Activated naive CD4-positive, alpha-beta T cell treated with anti-CD3 and anti-CD28 coated beads, Interleukin-2, amount 10 ng/mL, durations not matched to agents 7 days and 5 days (primary cell): ENCODE measurements at regions not wholly inside any gene's neighbourhood (a gene's known extent, or its start where the extent isn't known, plus 50 kb on each side); places are given as distances from the start of the nearest gene placed in this dataset.

ENCODE experiments used
- CTCF ChIA-PET: fragments of 350-600 bp; sonication (Branson Sonifier 250); formaldehyde crosslinking; loops from one replicate; lab custom pipeline; 2021; ENCODE audit warnings: antibody characterized with exemption; lab: Charles Lee
- DNase-seq: peaks from one replicate; pipeline ENCODE4 v3.0.0-alpha.2; 2020
- H3K27ac Mint-ChIP-seq: one replicate; pipeline ENCODE4 v1.8.0; 2021; ENCODE audit warnings: mild to moderate bottlenecking, moderate library complexity, mixed read lengths
- H3K27me3 Mint-ChIP-seq: one replicate; pipeline ENCODE4 v1.8.0; 2021; ENCODE audit warnings: mild to moderate bottlenecking, mixed read lengths
- H3K36me3 Mint-ChIP-seq: one replicate; pipeline ENCODE4 v1.8.0; 2021; ENCODE audit warnings: mixed read lengths
- H3K4me1 Mint-ChIP-seq: one replicate; pipeline ENCODE4 v1.8.0; 2021; ENCODE audit warnings: mixed read lengths
- H3K4me3 Mint-ChIP-seq: one replicate; pipeline ENCODE4 v1.8.0; 2021; ENCODE audit warnings: mild to moderate bottlenecking, moderate library complexity, mixed read lengths
- H3K9me3 Mint-ChIP-seq: one replicate; pipeline ENCODE4 v1.8.0; 2021; ENCODE audit warnings: mixed read lengths

DNA sequence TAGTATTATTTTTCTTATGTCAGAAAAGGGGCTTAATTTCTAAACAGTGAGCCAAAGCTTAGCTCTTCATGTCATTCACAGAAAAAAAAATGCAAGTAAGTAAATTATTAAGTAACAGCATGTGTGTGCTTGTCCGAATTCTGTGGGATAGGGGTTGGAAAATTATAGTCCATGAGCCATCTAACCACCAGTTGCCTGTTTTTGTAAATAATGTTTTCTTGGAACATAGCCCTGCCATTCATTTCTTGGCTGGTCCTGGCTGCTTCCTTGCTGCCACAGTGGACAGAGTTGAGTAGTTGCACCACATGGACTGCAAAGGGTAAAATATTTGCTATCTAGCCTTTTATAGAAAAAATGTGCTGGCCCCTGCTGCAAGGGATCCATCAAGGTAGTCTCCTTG, 513.7 kb upstream of the WWC1 start:
- H3K27ac Mint-ChIP-seq = no peak overlapping the region
- CTCF ChIA-PET = no interaction called here
- no peak for DNase-seq
- H3K27me3 Mint-ChIP-seq = no peaks in the 10 kb centered on the region
- H3K9me3 Mint-ChIP-seq = no peaks in the 10 kb centered on the region
- H3K36me3 Mint-ChIP-seq = no peaks in the 10 kb centered on the region
- no peaks in the 10 kb centered on the region for H3K4me1 Mint-ChIP-seq
- no peak overlapping the region for H3K4me3 Mint-ChIP-seq

DNA sequence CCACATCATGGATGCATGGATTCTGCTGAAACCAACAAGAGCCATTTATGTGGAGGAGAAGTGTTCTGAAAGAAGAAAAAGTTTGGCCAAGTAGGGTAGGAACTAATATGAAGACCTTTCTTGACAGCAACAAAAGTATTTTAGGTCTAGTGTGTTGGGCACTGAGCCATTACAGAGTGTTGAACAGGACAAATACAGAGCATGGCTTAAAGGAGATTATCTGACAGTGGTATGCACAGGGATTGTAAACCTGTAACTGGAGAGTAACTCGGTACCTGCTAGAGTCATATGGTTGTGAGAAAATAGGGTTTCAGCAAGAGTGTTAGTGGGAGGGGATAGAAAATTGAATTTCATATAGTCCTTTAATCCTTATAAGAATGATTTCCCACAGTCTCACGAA, 513.2 kb upstream of the WWC1 start:
- Mint-ChIP-seq H3K4me1 (no peaks in the 10 kb centered on the region), H3K4me3 (no peak overlapping the region), H3K36me3 (no peaks in the 10 kb centered on the region), H3K27ac (no peak overlapping the region), H3K9me3 (no peaks in the 10 kb centered on the region), H3K27me3 (no peaks in the 10 kb centered on the region)
- CTCF ChIA-PET = no interaction called here
- no peak for DNase-seq

DNA sequence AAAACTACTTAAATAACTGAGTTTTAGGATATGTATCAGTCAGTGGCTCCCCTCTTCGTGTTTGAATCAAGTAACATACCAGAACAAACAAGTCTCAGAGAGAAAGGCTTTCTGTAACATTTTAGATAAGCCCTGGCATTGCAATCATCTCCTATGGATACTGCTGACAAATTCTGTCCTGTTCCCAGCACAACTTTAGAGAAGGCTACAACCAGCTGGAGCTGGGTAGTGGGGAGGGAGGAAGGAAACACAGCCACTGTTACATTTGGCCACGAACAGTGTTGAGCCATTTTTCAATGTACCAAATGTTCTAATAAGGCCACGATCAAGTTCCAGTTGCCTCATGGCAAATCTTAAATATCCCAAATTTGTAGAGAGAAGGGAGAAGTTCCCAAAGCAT, 511.8 kb upstream of the WWC1 start:
- Mint-ChIP-seq H3K4me1 (no peaks in the 10 kb centered on the region), H3K27me3 (no peaks in the 10 kb centered on the region), H3K27ac (no peak overlapping the region), H3K9me3 (no peaks in the 10 kb centered on the region), H3K4me3 (no peak overlapping the region), H3K36me3 (no peaks in the 10 kb centered on the region)
- DNase-seq = no peak
- CTCF ChIA-PET = no interaction called here

DNA sequence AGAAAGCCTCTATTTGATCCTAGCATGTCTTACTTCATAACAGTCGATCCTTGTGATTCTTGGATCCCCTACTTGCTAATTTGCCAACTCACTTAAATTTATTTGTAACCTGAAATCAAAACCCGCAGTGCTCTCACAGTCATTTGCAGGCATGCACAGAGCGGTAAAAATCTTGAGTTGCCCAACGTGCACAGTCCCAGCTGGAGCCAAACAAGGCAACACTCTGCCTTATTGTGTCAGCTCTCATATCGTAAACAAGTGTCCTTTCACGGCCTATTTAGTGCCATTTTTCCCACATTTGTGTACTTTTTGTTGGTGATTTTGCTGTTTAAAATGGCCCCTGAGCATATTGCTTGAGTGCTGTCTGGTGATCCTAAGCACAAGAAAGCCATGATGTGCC, 511.3 kb upstream of the WWC1 start:
- Mint-ChIP-seq H3K27me3 (no peaks in the 10 kb centered on the region), H3K4me1 (no peaks in the 10 kb centered on the region), H3K36me3 (no peaks in the 10 kb centered on the region), H3K4me3 (no peak overlapping the region), H3K27ac (no peak overlapping the region), H3K9me3 (no peaks in the 10 kb centered on the region)
- CTCF ChIA-PET = no interaction called here
- DNase-seq = no peak

DNA sequence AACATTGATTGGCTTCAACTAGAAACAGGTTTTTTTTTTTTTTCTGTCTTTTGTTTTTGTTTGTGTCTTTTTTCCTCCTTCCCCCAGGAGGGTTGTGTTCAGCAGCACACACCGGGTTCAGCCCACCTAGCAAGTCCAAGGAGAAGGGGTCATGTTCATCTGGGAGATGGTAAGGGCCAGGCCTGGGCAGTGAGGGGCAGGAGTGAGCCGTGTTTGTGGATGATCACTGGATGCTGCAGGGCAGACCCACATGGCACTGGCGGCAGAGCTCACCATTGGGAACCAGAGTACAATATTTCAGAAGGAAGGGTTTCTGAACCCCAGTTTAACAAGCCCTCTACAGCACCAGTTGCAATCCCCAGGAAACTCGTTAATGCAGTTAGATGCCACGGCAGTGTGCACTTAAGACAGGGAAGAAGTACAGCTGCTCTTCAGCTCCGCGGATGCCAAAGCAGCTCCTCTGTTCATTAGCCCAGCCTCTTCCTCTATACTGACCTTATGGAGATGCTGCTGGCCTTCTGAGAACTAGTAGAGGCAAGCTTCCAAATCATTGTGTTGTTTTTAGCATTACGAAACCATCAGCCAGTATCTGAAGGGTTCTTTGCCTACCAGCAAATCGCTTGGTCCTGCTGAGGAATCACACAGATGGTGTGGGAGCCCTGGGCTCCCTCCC, 508.2 kb upstream of the WWC1 start:
- Mint-ChIP-seq H3K4me1 (no peaks in the 10 kb centered on the region), H3K36me3 (no peaks in the 10 kb centered on the region), H3K27ac (no peak overlapping the region), H3K9me3 (no peaks in the 10 kb centered on the region), H3K4me3 (no peak overlapping the region), H3K27me3 (no peaks in the 10 kb centered on the region)
- CTCF ChIA-PET = interaction anchor here (1.0 kb wide), 1 partner anchor 16 kb away, joined by 3 read pairs; no protein-coding TSS in a partner anchor
- no peak for DNase-seq

DNA sequence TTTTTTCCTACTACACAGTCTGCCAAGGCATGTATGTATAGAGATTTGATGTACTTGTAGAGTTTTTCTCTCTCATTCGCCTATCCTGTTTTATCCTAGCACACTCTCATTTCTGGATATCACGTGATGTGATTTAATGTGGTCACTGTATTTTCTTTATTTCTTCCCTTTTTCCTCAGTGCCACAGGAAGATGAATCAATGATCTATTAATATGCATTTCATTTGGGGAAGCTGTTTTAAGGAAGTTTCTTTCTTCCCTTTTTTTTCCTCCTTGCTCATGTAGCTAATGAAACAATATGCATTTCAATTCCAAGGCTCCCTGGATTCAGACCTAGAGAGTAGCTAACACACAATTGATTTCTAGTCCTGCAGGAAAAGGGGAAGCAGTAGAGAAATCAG, 506.3 kb upstream of the WWC1 start:
- H3K9me3 Mint-ChIP-seq = no peaks in the 10 kb centered on the region
- no peaks in the 10 kb centered on the region for H3K36me3 Mint-ChIP-seq
- no peak overlapping the region for H3K4me3 Mint-ChIP-seq
- no peak overlapping the region for H3K27ac Mint-ChIP-seq
- DNase-seq = no peak
- H3K4me1 Mint-ChIP-seq = no peaks in the 10 kb centered on the region
- CTCF ChIA-PET = no interaction called here
- no peaks in the 10 kb centered on the region for H3K27me3 Mint-ChIP-seq

DNA sequence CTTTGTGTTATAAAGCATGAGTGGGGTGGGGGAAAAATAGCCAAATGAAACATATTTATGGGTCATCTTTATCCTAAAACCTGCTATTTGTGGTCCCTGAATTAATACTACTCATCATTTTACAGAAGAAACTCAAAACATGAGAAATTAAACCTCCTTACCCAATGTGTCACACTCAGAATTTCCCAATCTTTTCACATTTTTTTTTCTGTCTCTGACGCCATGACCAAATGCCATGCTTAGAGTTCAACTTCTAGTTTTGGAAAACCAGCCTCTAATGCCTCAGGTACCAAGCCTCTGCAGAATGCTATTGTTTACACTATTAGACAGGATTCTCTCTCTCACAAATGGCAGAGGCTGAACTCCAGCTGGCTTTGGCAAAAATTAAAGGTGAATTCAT, 505.5 kb upstream of the WWC1 start:
- DNase-seq = no peak
- H3K9me3 Mint-ChIP-seq = no peaks in the 10 kb centered on the region
- CTCF ChIA-PET = no interaction called here
- H3K27me3 Mint-ChIP-seq = no peaks in the 10 kb centered on the region
- no peak overlapping the region for H3K4me3 Mint-ChIP-seq
- no peak overlapping the region for H3K27ac Mint-ChIP-seq
- H3K4me1 Mint-ChIP-seq = no peaks in the 10 kb centered on the region
- no peaks in the 10 kb centered on the region for H3K36me3 Mint-ChIP-seq

DNA sequence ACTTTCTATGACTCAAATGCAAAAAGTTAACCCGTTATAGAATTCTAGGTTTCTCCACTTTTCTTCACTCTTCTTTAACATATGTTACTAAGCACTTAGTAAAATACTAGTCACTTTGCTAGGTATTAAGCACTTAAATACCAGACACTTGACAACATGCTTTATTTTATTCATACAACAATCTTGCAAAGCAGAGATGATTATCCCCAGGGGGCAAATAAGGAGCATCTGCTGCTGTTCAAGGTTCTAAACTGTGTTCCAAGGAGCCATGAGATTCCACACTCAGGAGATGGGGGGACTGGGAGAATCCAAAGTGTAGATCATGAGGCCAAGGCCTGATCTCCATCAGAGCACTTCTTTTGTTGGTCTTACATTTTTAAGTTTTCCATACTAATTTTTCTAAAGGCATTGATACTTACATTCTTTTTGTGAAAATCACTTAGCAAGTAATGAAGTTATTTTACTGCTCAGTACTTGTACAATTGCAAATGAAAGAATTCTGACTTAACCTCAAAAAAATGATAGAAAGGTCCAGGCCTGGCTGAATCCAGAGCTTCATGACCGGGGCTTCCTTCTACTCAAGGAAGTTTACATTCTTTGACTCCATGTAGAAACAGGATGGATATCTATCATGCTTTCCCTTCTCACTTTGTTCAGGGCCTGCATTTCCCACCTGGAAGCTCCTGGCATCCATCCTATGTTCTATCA, 504.4 kb upstream of the WWC1 start:
- CTCF ChIA-PET = no interaction called here
- no peak overlapping the region for H3K27ac Mint-ChIP-seq
- H3K27me3 Mint-ChIP-seq = no peaks in the 10 kb centered on the region
- no peaks in the 10 kb centered on the region for H3K36me3 Mint-ChIP-seq
- no peak for DNase-seq
- H3K4me1 Mint-ChIP-seq = no peaks in the 10 kb centered on the region
- no peak overlapping the region for H3K4me3 Mint-ChIP-seq
- no peaks in the 10 kb centered on the region for H3K9me3 Mint-ChIP-seq

DNA sequence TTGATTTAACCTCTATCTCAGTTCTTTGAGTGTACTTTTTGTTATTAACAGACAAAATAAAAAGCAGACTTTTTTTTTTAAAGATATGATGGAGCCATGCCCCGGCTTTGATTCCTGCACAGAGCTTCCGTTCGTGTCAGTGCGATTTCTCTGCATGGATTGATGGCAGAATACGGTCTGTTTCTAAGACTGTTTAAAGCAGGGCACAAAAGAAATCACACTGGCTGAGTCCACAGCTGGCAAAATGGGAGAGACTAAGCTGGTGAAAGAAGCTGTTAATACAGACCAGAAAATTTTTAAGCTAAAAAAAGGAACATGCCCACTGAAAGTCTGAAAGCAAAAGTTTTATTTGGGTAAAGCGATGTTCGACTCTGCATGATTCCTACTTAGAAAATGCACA, 501.4 kb upstream of the WWC1 start:
- Mint-ChIP-seq H3K27ac (no peak overlapping the region), H3K9me3 (no peaks in the 10 kb centered on the region), H3K27me3 (no peaks in the 10 kb centered on the region), H3K36me3 (no peaks in the 10 kb centered on the region), H3K4me3 (no peak overlapping the region), H3K4me1 (no peaks in the 10 kb centered on the region)
- CTCF ChIA-PET = no interaction called here
- no peak for DNase-seq

DNA sequence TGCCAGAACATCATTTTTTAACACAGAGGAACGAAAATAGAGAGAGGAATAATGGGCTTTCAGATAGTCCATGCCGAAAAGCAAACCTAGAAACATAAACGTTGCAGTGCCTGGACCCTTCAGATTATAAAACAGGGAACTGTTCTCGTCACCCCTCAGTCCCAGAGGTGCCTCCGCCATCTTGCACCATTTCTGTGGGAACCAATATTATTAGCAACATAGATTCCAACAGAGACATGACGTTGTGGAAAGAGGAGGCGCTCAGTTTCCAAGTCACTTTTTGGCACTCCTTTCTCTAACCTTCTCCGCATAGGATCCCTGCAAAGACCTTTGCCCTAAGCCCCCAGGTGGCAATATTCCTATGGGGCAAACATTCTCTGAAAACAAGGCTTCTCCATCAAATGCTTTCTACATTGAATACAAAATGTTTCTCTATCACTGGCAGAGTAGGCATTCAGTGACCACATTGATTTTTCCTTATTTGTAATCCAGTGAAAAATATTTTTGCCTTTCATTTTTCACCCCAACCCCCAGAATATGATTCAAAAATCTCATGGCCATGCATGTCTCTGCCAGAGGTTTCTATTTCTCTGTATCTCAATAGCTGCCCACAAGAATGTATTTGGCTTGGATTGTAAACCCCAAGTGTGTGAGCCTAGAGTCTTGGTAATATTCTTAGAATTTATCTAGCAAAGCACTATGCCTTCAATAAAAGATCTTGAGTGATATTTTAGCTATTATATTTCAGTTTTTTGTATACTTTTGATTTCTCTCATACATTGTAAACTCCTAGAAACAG, 500.8 kb upstream of the WWC1 start:
- no peaks in the 10 kb centered on the region for H3K36me3 Mint-ChIP-seq
- H3K4me1 Mint-ChIP-seq = no peaks in the 10 kb centered on the region
- CTCF ChIA-PET = no interaction called here
- H3K27me3 Mint-ChIP-seq = no peaks in the 10 kb centered on the region
- no peak overlapping the region for H3K4me3 Mint-ChIP-seq
- H3K27ac Mint-ChIP-seq = no peak overlapping the region
- no peak for DNase-seq
- no peaks in the 10 kb centered on the region for H3K9me3 Mint-ChIP-seq

DNA sequence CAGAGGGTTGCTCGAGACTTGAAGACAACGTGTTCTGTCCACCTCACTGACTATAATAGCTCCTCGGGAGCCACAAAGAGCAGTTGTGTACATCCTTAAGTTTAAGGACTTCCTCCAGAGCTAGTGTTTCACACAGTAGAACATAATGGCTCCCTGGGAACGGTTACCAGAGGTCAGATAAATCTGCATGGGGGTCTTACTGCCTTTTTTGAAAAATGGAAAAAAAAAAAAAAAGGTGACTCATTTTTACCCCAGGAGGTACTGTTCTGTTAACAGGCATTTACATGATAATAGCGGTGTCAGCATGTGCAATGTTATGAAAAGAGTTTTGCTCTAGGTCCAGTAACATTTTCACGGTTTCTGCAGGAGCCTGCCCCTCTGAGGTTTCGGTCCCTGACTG, 498.9 kb upstream of the WWC1 start:
- Mint-ChIP-seq H3K27ac (no peak overlapping the region), H3K36me3 (no peaks in the 10 kb centered on the region), H3K4me3 (no peak overlapping the region), H3K27me3 (no peaks in the 10 kb centered on the region), H3K4me1 (no peaks in the 10 kb centered on the region), H3K9me3 (no peaks in the 10 kb centered on the region)
- CTCF ChIA-PET = no interaction called here
- DNase-seq = no peak

DNA sequence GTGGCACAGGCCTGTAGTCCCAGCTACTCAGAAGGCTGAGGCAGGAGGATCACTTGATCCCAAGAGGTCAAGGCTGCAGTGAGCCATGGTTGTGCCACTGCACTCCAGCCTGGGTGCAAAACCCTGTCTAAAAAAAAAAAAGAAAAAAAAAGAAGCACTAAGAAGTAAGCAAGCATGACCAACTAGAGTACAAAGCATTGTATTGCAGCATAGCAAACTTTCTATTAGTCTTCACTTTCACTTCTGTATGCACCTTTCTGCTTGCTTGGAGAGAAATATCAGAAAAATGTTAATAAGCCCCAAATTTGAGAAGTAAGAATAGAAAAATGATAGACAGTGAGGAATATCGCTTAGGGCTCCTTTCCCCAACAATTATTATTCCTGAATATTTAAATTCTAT, 497.7 kb upstream of the WWC1 start:
- CTCF ChIA-PET = no interaction called here
- H3K4me1 Mint-ChIP-seq = no peaks in the 10 kb centered on the region
- H3K9me3 Mint-ChIP-seq = no peaks in the 10 kb centered on the region
- no peak for DNase-seq
- H3K27ac Mint-ChIP-seq = no peak overlapping the region
- no peaks in the 10 kb centered on the region for H3K27me3 Mint-ChIP-seq
- H3K4me3 Mint-ChIP-seq = no peak overlapping the region
- H3K36me3 Mint-ChIP-seq = no peaks in the 10 kb centered on the region

DNA sequence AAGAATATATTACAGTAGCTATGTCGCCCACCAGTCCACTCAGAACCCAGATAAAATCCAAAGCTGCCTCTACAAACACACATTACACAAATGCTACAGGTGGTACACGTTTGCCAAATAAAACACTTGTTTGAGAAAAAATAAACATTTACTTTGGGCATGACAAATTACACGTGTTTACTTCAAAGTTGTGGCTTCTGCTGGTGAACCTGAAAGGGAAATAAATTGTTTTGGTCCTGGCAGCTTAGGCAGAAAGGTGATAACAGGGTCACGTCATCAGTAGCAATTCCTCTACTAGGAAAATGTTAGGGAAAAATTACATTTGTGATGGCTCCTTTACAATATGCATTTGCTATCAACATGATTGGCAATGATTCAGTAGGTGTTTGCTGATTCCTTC, 497.3 kb upstream of the WWC1 start:
- H3K27ac Mint-ChIP-seq = no peak overlapping the region
- CTCF ChIA-PET = no interaction called here
- no peaks in the 10 kb centered on the region for H3K27me3 Mint-ChIP-seq

DNA sequence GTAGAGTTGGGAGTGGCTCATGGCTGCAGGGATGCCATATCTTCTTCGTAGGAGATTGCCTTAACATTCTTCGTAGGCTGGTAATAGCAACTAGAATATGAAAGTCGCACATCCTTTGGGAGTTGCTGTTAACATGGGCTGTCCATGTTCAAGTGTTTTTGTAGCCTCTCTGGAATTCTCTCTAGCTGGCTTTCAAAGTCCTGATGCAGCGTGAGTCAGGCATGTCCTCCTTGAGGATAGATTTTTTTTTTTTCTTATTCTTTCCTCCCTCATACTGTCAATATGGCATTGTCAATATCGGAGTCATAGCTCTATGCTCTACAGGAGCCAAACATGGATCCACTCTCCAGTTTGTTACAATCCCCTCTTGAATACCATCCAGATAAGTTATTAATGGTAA, 494.8 kb upstream of the WWC1 start:
- Mint-ChIP-seq H3K27me3 (no peaks in the 10 kb centered on the region), H3K27ac (no peak overlapping the region), H3K4me1 (no peaks in the 10 kb centered on the region), H3K4me3 (no peak overlapping the region), H3K36me3 (no peaks in the 10 kb centered on the region), H3K9me3 (no peaks in the 10 kb centered on the region)
- CTCF ChIA-PET = no interaction called here
- no peak for DNase-seq

More for the DNA sequence above, 497.3 kb upstream of the WWC1 start:
- DNase-seq = no peak
- Mint-ChIP-seq H3K9me3 (no peaks in the 10 kb centered on the region), H3K4me3 (no peak overlapping the region), H3K4me1 (no peaks in the 10 kb centered on the region), H3K36me3 (no peaks in the 10 kb centered on the region)

DNA sequence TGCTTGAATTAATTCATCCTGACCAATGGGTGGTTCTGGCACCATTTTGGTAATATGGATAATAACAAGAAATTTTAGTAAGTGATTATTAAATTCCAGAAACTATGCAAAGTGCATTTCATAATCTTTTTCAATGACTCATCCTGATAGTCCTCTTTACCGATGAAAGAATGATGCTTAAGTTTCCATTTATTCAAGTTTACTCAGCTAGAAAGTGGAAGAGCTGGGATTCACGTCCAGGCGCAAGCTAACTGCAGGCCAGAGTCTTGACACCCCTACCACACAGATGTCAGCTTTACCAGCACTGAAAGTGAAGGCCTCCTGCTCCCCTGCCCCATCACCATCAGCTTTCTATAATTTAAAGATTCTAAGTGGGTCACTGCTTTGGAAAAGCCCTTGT, 493.5 kb upstream of the WWC1 start:
- H3K27ac Mint-ChIP-seq = no peak overlapping the region
- CTCF ChIA-PET = no interaction called here
- no peak overlapping the region for H3K4me3 Mint-ChIP-seq
- no peaks in the 10 kb centered on the region for H3K9me3 Mint-ChIP-seq
- no peaks in the 10 kb centered on the region for H3K36me3 Mint-ChIP-seq
- DNase-seq = no peak
- no peaks in the 10 kb centered on the region for H3K27me3 Mint-ChIP-seq
- H3K4me1 Mint-ChIP-seq = no peaks in the 10 kb centered on the region
